OCI-LY1 (cell line): ENCODE measurements at regions not wholly inside any gene's neighbourhood (a gene's known extent, or its start where the extent isn't known, plus 50 kb on each side); places are given as distances from the start of the nearest gene placed in this dataset.

Source experiments
- EZH2 ChIP-seq: fragments of 200-600 bp; sonication (generic), shearing (Covaris generic); IDR thresholded peaks from 2 replicates; pipeline ENCODE4 v1.8.0; 2017; ENCODE audit warnings: borderline replicate concordance, mixed run types, mild to moderate bottlenecking, antibody characterized with exemption, low read length, moderate library complexity, mixed read lengths
- TF ChIP-seq, protein P1 (sequence below): fragments of 200-600 bp; sonication (generic), shearing (Covaris generic); IDR thresholded peaks from 2 replicates; pipeline ENCODE4 v1.5.1; 2017; ENCODE audit warnings: mild to moderate bottlenecking, antibody characterized with exemption, low read length, moderate library complexity, mixed read lengths

DNA sequence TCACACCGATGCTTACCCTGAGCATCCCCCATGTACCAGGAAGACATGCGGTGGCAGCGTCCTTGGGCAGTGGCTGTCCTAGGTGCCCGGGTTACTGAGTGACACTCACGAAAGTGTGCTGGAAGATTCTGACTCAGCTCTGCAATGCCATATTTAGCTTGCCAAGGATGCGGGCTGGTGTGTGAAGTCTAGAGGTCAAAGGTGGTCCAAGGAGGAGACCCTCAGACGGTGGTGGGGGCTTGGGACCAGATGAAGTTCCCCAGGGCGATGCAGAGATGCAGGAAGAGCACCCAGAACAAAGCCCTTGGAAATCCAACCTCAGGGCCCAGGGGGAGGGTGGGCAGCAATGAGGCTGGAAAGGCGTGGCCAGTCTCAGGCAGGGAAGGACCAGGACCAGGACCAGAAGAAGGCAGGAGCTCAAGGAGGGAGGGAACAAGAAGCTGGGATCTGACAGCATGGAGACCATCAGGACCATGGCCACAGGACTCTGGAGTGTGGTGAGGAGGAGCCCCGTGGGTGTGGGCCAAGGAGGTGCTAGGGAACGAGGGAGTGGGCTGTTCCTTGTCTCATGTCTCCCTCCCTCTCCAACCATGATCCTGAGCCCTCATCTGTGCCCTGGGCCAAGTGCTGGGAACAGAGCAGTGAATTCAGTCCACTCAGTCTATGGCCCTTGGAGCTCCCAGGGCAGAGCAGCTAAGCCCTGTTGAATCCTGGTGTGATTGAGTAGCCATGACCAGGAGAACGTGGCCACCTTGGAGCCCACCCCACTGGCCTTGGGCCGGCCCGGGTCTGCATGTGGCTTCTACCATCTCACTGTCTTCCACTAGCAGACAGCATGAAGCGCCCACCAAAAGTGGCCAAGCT is 310.1 kb upstream of the DIO3 start:
- TF ChIP-seq, protein P1, sequence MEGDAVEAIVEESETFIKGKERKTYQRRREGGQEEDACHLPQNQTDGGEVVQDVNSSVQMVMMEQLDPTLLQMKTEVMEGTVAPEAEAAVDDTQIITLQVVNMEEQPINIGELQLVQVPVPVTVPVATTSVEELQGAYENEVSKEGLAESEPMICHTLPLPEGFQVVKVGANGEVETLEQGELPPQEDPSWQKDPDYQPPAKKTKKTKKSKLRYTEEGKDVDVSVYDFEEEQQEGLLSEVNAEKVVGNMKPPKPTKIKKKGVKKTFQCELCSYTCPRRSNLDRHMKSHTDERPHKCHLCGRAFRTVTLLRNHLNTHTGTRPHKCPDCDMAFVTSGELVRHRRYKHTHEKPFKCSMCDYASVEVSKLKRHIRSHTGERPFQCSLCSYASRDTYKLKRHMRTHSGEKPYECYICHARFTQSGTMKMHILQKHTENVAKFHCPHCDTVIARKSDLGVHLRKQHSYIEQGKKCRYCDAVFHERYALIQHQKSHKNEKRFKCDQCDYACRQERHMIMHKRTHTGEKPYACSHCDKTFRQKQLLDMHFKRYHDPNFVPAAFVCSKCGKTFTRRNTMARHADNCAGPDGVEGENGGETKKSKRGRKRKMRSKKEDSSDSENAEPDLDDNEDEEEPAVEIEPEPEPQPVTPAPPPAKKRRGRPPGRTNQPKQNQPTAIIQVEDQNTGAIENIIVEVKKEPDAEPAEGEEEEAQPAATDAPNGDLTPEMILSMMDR: no peak
- TF ChIP-seq EZH2: no peak
